ENCODE measurements at regions not wholly inside any gene's neighbourhood (a gene's known extent, or its start where the extent isn't known, plus 50 kb on each side); places are given as distances from the start of the nearest gene placed in this dataset.
A peak's percentile ranks its signal among the peaks of the same experiment; 100 is the strongest.

GRCh38 chr10:45229823-45230222 is 85.6 kb downstream of the OR13A1 start (continued):
- TF ChIP-seq FOXJ3 (CRISPR knock-in tag; IDR thresholded peaks at IDR 0.05) (no peak), ZSCAN32 (CRISPR knock-in tag; IDR thresholded peaks at IDR 0.05) (no peak), FOXK2 (conservative IDR thresholded peaks at IDR 0.05 in 1 of 2, IDR thresholded peaks at IDR 0.05 in 1 of 2; ENCODE audit: low read depth in 2 of 2) (no peak), CEBPZ (IDR thresholded peaks at IDR 0.05; ENCODE audit: borderline replicate concordance, low read depth, low read length) (peak; percentile 70; the same call in 1 of the 2 replicates), YY1 (IDR thresholded peaks at IDR 0.05; ENCODE audit: borderline replicate concordance in 1 of 3, control insufficient read depth in 1 of 3, extremely low read depth in 1 of 3, insufficient read depth in 3 of 3, insufficient read length in 1 of 3, insufficient replicate concordance in 2 of 3, low read depth in 1 of 3, low read length in 2 of 3) (no peak), CLOCK (CRISPR knock-in tag; IDR thresholded peaks at IDR 0.05; ENCODE audit: borderline replicate concordance) (no peak), ZNF253 (CRISPR knock-in tag; conservative IDR thresholded peaks at IDR 0.05) (no peak), ZNF76 (CRISPR knock-in tag; IDR thresholded peaks at IDR 0.05; ENCODE audit: borderline replicate concordance) (no peak), DIDO1 (tag; IDR thresholded peaks at IDR 0.05; ENCODE audit: low read depth) (no peak), PHF21A (IDR thresholded peaks at IDR 0.05; ENCODE audit: borderline replicate concordance, low read depth) (no peak), BCL6 (CRISPR knock-in tag; IDR thresholded peaks at IDR 0.05) (no peak), SIRT6 (IDR thresholded peaks at IDR 0.05; ENCODE audit: low read depth, low read length) (no peak), CREB3L1 (IDR thresholded peaks at IDR 0.05; ENCODE audit: borderline replicate concordance, low read depth) (no peak), FOXM1 (IDR thresholded peaks at IDR 0.05; ENCODE audit: low read depth) (no peak), FOXM1 (CRISPR knock-in tag; IDR thresholded peaks at IDR 0.05; ENCODE audit: low read depth) (no peak), TFAM (CRISPR knock-in tag; conservative IDR thresholded peaks at IDR 0.05) (no peak), HDAC6 (IDR thresholded peaks at IDR 0.05; ENCODE audit: low read depth, low read length) (no peak), CBX1 (IDR thresholded peaks at IDR 0.05; ENCODE audit: low read depth) (0 out of 2 replicates have a peak, but pooled peaks have one; percentile 39)

Measured in K562 (cell line).